ENCODE measurements at regions not wholly inside any gene's neighbourhood (a gene's known extent, or its start where the extent isn't known, plus 50 kb on each side); places are given as distances from the start of the nearest gene placed in this dataset.

- TF ChIP-seq ZNF462 (CRISPR knock-in tag; IDR thresholded peaks at IDR 0.05): no peak
- no peak for TF ChIP-seq ZNF331 (CRISPR knock-in tag; IDR thresholded peaks at IDR 0.05; ENCODE audit: low read depth)
- no peak for TF ChIP-seq EZH2 (IDR thresholded peaks at IDR 0.05; ENCODE audit: low read depth, unreplicated experiment)
These were observed 536.3 kb downstream of the TMEM121 start (continued) for GRCh38 chr14:106062502-106063272.

GRCh38 chr14:106067935-106068334 is 541.6 kb downstream of the TMEM121 start:
- Histone ChIP-seq H4K20me1 (replicated peaks; ENCODE audit: insufficient read depth) (no peaks in the 10 kb centered on the region), H3K9me2 (ENCODE audit: insufficient read depth) (no peaks in the 10 kb centered on the region), H3K79me2 (replicated peaks; ENCODE audit: insufficient read depth) (no peaks in the 10 kb centered on the region), H3K4me1 (ENCODE audit: insufficient read depth) (no peaks in the 10 kb centered on the region), H3K4me2 (no peak overlapping the region), H3K36me3 (ENCODE audit: insufficient read depth) (no peaks in the 10 kb centered on the region; the same call in 1 of the 2 replicates), H3K4me3 (no peak overlapping the region), H3F3A (replicated peaks; ENCODE audit: low read depth) (no peaks in the 10 kb centered on the region), H3K27ac (ENCODE audit: low read depth) (no peak overlapping the region), H3K27me3 (ENCODE audit: insufficient read depth) (no peaks in the 10 kb centered on the region), H2AFZ (no peak overlapping the region)
- peaks cover 44% of the 10 kb centered on the region for H3K36me3 Mint-ChIP-seq (ENCODE audit: low read depth)
- no peak overlapping the region for H3K27ac Mint-ChIP-seq
- H3K4me1 Mint-ChIP-seq: no peaks in the 10 kb centered on the region
- H3K9me3 Mint-ChIP-seq: peaks cover 95% of the 10 kb centered on the region
- no peak for ATAC-seq
- DNase-seq (ENCODE audit: low spot score): no peak
- no peak overlapping the region for H3K4me3 Mint-ChIP-seq
- H3K27me3 Mint-ChIP-seq (ENCODE audit: insufficient read depth, low read depth, poor library complexity): peaks cover 2% of the 10 kb centered on the region
- TF ChIP-seq EZH2phosphoT487 (IDR thresholded peaks at IDR 0.05; ENCODE audit: unreplicated experiment): no peak
- no peak for TF ChIP-seq POLR2AphosphoS5 (IDR thresholded peaks at IDR 0.05; ENCODE audit: low read depth)
- no peak for TF ChIP-seq NANOG (IDR thresholded peaks at IDR 0.05; ENCODE audit: borderline replicate concordance)
- TF ChIP-seq JUNB (IDR thresholded peaks at IDR 0.05; ENCODE audit: unreplicated experiment): no peak
- TF ChIP-seq ZNF114 (CRISPR knock-in tag; IDR thresholded peaks at IDR 0.05): no peak
- no peak for TF ChIP-seq ZNF462 (CRISPR knock-in tag; IDR thresholded peaks at IDR 0.05)
